GM21619 (cell line): ENCODE measurements at regions not wholly inside any gene's neighbourhood (a gene's known extent, or its start where the extent isn't known, plus 50 kb on each side); places are given as distances from the start of the nearest gene placed in this dataset.

Experiments used
- ATAC-seq: cut with Tn5 transposase; IDR thresholded peaks from one replicate; pipeline ENCODE4 v1.9.1; 2021; ENCODE audit not compliant: unreplicated experiment

DNA sequence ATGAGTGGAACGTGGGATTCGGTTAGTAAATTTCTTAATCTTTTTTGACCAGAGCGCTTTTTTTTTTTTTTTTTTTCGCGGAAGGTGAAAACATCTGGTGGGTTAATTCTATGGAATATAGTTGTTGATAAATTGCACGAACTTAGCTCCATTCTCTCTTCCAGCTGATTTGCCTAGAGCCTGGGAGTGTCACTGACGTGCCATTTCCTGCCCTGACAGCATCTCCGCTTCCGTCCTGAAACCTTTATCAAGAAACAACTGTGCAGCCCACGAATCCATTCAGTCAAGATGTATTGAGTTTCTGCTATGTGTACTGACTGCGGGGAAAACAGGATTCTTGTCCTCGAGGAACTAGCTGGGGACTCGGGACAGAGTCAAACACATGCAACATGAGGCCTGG lies 59.5 kb upstream of the TGM3 start:
- no peak for ATAC-seq

DNA sequence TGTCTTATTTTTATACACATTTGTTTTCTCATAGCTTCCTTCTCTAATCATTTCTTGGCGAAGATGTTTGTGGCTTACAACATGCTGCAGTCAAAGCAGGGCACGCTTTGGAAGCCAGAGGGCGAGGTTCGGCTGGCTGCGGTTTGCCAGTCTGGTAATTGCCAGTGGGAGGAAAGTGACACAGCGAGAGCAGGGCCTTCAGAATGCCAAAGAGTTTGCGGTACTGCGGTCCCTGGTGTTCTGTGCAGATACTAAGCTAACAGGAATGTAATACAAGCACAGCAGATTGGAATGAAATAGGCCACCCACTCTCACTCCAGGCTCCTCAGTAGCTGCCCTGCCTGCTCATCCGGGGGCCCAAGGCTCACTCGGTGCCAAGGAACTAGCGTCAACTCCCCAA lies 58.7 kb upstream of the TGM3 start:
- ATAC-seq, result no peak

- ATAC-seq, result no peak
Measured at GRCh38 chr20:2238601-2239000, 57.2 kb upstream of the TGM3 start.

DNA sequence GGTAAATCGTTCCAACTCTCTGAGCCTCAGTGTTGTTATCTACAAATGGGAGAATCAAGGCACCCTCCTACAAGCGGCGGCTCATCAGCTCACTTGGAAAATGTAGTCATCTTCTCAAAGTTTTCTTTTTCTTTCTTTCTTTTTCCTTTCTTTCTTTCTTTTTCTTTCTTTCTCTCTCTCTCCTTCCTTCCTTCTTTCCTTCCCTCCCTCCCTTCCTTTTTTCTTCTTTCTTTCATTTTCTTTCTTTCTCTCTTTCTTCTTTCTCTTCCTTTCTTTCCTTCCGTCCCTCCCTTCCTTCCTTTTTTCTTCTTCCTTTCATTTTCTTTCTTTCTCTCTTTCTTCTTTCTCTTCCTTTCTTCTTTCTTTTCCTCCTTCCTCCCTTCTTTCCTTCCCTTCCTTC lies 55.0 kb upstream of the TGM3 start:
- no peak for ATAC-seq

DNA sequence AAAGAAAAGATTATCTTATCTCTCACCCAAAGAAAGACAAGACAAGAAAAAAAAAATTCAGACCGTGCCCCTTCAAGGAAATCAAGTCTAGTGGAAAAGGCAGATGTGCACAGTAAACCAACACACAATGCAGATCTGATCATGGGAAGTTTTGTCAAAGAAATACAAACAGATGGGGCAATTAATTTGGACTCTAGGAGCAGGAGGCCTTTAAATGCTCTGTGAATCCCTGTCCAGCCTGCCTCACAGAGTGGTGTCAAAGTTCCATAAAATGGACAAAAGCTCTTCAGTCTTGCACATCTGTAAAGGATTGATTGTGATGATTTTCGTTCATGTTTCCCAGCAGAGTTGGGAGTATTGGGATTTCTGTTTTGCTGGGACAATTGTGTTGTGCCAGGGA lies 53.1 kb upstream of the TGM3 start:
- no peak for ATAC-seq

DNA sequence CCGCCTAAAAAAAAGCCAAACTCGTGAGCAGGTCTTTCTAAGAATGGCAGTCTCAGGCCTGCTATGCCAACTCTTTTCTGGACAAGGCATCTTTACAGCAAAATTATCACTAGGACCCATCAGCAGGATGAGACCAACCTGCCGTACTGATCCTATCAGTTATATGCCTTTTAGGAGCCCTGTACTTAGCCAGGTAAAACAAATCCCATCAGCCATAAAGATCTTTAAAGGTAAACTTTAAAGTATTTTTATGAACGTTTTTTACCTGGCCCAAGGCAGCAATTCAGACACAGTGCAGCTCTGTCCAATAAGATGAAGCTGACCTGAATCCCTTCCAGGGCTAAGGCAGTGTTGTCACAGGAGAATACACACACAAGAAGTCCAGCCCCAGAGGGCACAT lies 51.3 kb upstream of the TGM3 start:
- no peak for ATAC-seq

DNA sequence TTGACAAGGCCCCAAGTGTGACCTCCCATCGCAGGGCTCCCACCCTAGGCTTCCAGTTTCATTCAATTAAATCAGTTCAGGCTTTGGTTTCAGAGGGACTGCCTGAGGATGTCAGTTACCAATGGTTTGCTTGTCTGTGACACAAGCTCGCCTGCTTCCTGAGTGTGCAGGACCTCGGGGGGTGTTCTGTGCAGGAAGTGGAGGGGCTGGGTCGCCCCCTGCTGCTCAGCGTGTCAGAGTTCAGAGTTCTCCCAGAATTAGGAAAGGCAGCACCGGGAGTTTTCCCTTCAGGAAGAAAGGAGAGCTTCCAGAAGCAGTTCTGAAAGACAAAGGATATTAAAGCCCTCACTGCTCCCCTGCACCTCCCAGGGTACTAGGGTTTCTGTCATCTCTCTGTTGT lies 50.8 kb upstream of the TGM3 start:
- no peak for ATAC-seq

- ATAC-seq, result no peak
Measured at GRCh38 chr20:2245637-2246036, 50.2 kb upstream of the TGM3 start.
